ENCODE measurements at regions not wholly inside any gene's neighbourhood (a gene's known extent, or its start where the extent isn't known, plus 50 kb on each side); places are given as distances from the start of the nearest gene placed in this dataset.

DNA sequence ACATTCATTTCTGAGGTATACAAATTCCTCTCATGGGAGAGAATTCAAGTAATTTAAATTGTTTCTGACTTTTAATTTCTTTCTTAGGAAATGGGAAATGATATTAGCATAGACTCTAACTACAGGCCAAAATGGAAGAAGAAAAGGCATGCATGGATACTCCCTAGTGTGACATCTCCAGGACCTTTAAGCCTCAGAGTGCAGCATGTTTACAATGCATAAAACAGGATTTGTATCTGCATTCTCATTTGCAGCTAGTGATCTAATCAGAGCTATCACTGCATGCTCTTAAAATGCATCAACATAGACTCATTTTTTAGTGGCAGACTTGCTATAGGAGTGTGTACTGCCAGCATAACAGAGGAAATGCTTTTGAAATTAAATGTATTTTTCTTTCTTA is 224.6 kb upstream of the GOT2 start:
- TF ChIP-seq, protein P1, sequence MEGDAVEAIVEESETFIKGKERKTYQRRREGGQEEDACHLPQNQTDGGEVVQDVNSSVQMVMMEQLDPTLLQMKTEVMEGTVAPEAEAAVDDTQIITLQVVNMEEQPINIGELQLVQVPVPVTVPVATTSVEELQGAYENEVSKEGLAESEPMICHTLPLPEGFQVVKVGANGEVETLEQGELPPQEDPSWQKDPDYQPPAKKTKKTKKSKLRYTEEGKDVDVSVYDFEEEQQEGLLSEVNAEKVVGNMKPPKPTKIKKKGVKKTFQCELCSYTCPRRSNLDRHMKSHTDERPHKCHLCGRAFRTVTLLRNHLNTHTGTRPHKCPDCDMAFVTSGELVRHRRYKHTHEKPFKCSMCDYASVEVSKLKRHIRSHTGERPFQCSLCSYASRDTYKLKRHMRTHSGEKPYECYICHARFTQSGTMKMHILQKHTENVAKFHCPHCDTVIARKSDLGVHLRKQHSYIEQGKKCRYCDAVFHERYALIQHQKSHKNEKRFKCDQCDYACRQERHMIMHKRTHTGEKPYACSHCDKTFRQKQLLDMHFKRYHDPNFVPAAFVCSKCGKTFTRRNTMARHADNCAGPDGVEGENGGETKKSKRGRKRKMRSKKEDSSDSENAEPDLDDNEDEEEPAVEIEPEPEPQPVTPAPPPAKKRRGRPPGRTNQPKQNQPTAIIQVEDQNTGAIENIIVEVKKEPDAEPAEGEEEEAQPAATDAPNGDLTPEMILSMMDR (IDR thresholded peaks at IDR 0.05) = no peak
- TF ChIP-seq POLR2A (IDR thresholded peaks at IDR 0.05) = no peak
